ENCODE measurements at regions not wholly inside any gene's neighbourhood (a gene's known extent, or its start where the extent isn't known, plus 50 kb on each side); places are given as distances from the start of the nearest gene placed in this dataset.
"Not testable (repeated sequence)": the region's sequence is repeated elsewhere in the genome, so short reads cannot be mapped to it uniquely, and the experiment has no call there.

- no peaks in the 10 kb centered on the region for H3K4me1 ChIP-seq
- no peak for ATAC-seq
- no peaks in the 10 kb centered on the region for H3K36me3 ChIP-seq
- H3K4me3 ChIP-seq: no peak overlapping the region
- no peak for DNase-seq
- no peak for TF ChIP-seq CTCF (IDR thresholded peaks at IDR 0.05 in 4 of 5, conservative IDR thresholded peaks at IDR 0.05 in 1 of 5)
- TF ChIP-seq POLR2A (IDR thresholded peaks at IDR 0.05): no peak
- no peak overlapping the region for H3K27ac ChIP-seq
- in situ Hi-C loops (cut with MboI; ENCODE audit: low sequenced_read_pairs in 4 of 4) (no loop called here), intact Hi-C loops (cut with DNase I; ENCODE audit: low total_unique reads) (no loop called here)
- peaks cover 0 to 6% (median 0%) of the 10 kb centered on the region in 3 donors for H3K27me3 ChIP-seq
- H3K9me3 ChIP-seq: no peaks in the 10 kb centered on the region
These were observed 561.8 kb upstream of the B3GAT1 start for GRCh38 chr11:134973801-134974200.

- no peak for ATAC-seq
- intact Hi-C loops (cut with DNase I; ENCODE audit: low total_unique reads): no loop called here
These were observed 559.3 kb upstream of the B3GAT1 start for GRCh38 chr11:134971381-134971780.

GRCh38 chr11:134967746-134968145 lies 555.7 kb upstream of the B3GAT1 start:
- intact Hi-C loops (cut with DNase I; ENCODE audit: low total_unique reads): no loop called here

More at GRCh38 chr11:134971381-134971780, 559.3 kb upstream of the B3GAT1 start:
- Histone ChIP-seq H3K9me3 (no peaks in the 10 kb centered on the region), H3K4me1 (no peaks in the 10 kb centered on the region), H3K4me3 (no peak overlapping the region), H3K36me3 (no peaks in the 10 kb centered on the region), H3K27ac (no peak overlapping the region), H3K27me3 (peaks cover 0 to 6% (median 0%) of the 10 kb centered on the region in 3 donors)
- DNase-seq: no peak
- in situ Hi-C loops (cut with MboI; ENCODE audit: low sequenced_read_pairs in 4 of 4): no loop called here
- TF ChIP-seq POLR2A (IDR thresholded peaks at IDR 0.05) (no peak), CTCF (IDR thresholded peaks at IDR 0.05 in 4 of 5, conservative IDR thresholded peaks at IDR 0.05 in 1 of 5) (no peak)

GRCh38 chr11:134961386-134961785 lies 549.3 kb upstream of the B3GAT1 start:
- in situ Hi-C loops (cut with MboI; ENCODE audit: low sequenced_read_pairs in 4 of 4); intact Hi-C loops (cut with DNase I; ENCODE audit: low total_unique reads); DNase-seq; H3K9me3 ChIP-seq; H3K27me3 ChIP-seq; H3K4me1 ChIP-seq; H3K27ac ChIP-seq; H3K4me3 ChIP-seq; ATAC-seq; H3K36me3 ChIP-seq: not testable (repeated sequence)

More at GRCh38 chr11:134967746-134968145, 555.7 kb upstream of the B3GAT1 start:
- Histone ChIP-seq H3K4me1 (no peaks in the 10 kb centered on the region), H3K4me3 (no peak overlapping the region), H3K9me3 (no peaks in the 10 kb centered on the region), H3K27ac (no peak overlapping the region), H3K36me3 (no peaks in the 10 kb centered on the region), H3K27me3 (peaks cover 0 to 6% (median 0%) of the 10 kb centered on the region in 3 donors)
- in situ Hi-C loops (cut with MboI; ENCODE audit: low sequenced_read_pairs in 4 of 4): no loop called here
- TF ChIP-seq CTCF (IDR thresholded peaks at IDR 0.05 in 4 of 5, conservative IDR thresholded peaks at IDR 0.05 in 1 of 5): no peak
- no peak for TF ChIP-seq POLR2A (IDR thresholded peaks at IDR 0.05)
- ATAC-seq (no peak), DNase-seq (no peak)

GRCh38 chr11:134958870-134959269 lies 546.8 kb upstream of the B3GAT1 start:
- intact Hi-C loops (cut with DNase I; ENCODE audit: low total_unique reads): no loop called here
- H3K36me3 ChIP-seq: no peaks in the 10 kb centered on the region
- H3K9me3 ChIP-seq: no peaks in the 10 kb centered on the region
- H3K27ac ChIP-seq: no peak overlapping the region
- peaks cover 0 to 2% (median 0%) of the 10 kb centered on the region in 3 donors for H3K27me3 ChIP-seq
- no peak for TF ChIP-seq POLR2A (IDR thresholded peaks at IDR 0.05)
- no peak for TF ChIP-seq CTCF (IDR thresholded peaks at IDR 0.05 in 4 of 5, conservative IDR thresholded peaks at IDR 0.05 in 1 of 5)
- H3K4me3 ChIP-seq: no peak overlapping the region
- no peak for ATAC-seq
- DNase-seq: no peak
- in situ Hi-C loops (cut with MboI; ENCODE audit: low sequenced_read_pairs in 4 of 4): no loop called here
- no peaks in the 10 kb centered on the region for H3K4me1 ChIP-seq
